ENCODE measurements at regions not wholly inside any gene's neighbourhood (a gene's known extent, or its start where the extent isn't known, plus 50 kb on each side); places are given as distances from the start of the nearest gene placed in this dataset.

DNA sequence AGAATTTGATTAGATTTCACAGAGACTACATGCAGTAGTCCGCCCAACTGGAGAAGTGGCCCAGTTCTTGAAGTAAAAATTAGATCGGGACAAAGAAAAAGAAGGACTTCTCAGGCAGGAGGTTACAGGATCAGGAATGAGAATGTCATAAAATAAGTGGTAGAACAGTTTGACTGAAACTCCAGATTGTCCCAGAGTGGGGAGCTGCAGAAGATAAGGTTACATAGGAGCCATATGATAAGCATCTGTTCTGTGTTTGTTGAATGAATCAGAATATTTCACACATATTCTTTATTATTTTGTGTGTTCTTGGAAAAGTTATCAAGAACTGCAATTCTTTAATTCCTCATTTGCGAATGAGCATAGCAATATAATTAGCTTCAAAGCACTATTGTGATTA, 210.6 kb downstream of the AASDHPPT start:
- no peak for DNase-seq
- no peaks in the 10 kb centered on the region for H3K9me3 ChIP-seq (replicated peaks in 1 of 3)
- H3K27ac ChIP-seq = no peak overlapping the region
- 84 to 86% (median 86%) methylated on average over 3 of the region's 3 CpGs for WGBS, 4 donors
- H3K4me3 ChIP-seq = no peak overlapping the region
- H3K4me1 ChIP-seq (replicated peaks in 1 of 2) = no peaks in the 10 kb centered on the region
- TF ChIP-seq POLR2A (IDR thresholded peaks at IDR 0.05) (no peak), CTCF (IDR thresholded peaks at IDR 0.05) (no peak)
- intact Hi-C loops (cut with DNase I) = no loop called here
- H3K27me3 ChIP-seq = no peaks in the 10 kb centered on the region
- no peaks in the 10 kb centered on the region for H3K36me3 ChIP-seq (replicated peaks in 1 of 2)

DNA sequence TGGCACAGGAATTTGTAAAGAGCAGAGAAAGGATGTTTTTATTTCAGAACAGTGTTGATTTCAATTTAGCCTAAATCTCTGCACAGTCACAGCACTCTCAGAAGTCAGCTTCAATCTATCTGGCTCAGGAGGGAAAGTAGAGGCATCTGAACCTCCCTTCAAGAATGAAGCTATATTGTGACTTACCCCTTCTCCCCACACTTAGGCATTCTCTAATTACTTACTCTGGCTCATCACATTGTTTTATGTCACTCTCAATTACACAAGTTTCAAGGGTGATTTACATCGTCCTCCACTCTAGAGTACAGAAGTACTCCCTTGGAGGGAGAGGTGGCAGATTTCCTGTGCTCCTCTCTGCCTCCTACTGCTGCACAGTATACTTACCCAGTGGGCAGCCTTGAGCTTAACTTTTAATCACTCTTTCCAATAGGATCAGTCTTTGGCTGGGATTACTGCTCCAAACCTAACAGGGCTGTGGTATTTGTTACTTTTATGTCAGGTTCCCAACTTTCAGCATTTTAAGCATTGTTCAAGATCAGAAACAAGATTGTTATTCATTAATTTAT, 211.4 kb downstream of the AASDHPPT start:
- DNase-seq = no peak
- TF ChIP-seq CTCF (IDR thresholded peaks at IDR 0.05) = no peak
- no peak for TF ChIP-seq POLR2A (IDR thresholded peaks at IDR 0.05)
- Histone ChIP-seq H3K9me3 (replicated peaks in 1 of 3) (no peaks in the 10 kb centered on the region), H3K4me3 (no peak overlapping the region), H3K36me3 (replicated peaks in 1 of 2) (no peaks in the 10 kb centered on the region), H3K27ac (no peak overlapping the region), H3K4me1 (replicated peaks in 1 of 2) (no peaks in the 10 kb centered on the region), H3K27me3 (peaks cover 4% of the 10 kb centered on the region)
- intact Hi-C loops (cut with DNase I) = no loop called here
- WGBS, 4 donors = 55 to 81% (median 64%) methylated on average over 1 of the region's 1 CpG

DNA sequence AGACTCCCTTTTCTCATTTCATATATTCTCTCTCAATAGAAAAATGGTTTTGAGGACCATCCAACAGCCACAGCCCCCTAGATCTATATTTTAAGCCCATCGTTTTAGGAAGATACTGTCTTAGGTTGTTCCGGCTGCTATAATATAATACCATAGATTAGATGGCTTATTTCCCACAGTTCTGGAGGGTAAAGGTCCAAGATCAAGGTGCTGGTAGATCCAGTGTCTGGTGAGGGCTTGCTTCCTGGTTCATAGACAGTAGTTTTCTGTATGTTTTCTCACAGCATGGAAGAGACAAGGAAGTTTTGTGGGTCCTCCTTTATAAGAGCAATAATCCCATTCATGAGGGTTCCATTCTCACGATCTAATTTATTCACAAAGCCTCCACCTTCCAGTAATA, 215.1 kb downstream of the AASDHPPT start:
- Histone ChIP-seq H3K4me3 (no peak overlapping the region), H3K36me3 (replicated peaks in 1 of 2) (no peaks in the 10 kb centered on the region), H3K4me1 (replicated peaks in 1 of 2) (no peaks in the 10 kb centered on the region), H3K9me3 (replicated peaks in 1 of 3) (no peaks in the 10 kb centered on the region), H3K27me3 (peaks cover 4% of the 10 kb centered on the region), H3K27ac (no peak overlapping the region)
- intact Hi-C loops (cut with DNase I) = no loop called here
- DNase-seq = no peak
- TF ChIP-seq CTCF (IDR thresholded peaks at IDR 0.05) (no peak), POLR2A (IDR thresholded peaks at IDR 0.05) (no peak)
- WGBS, 4 donors = 75 to 83% (median 81%) methylated on average over 3 of the region's 3 CpGs

DNA sequence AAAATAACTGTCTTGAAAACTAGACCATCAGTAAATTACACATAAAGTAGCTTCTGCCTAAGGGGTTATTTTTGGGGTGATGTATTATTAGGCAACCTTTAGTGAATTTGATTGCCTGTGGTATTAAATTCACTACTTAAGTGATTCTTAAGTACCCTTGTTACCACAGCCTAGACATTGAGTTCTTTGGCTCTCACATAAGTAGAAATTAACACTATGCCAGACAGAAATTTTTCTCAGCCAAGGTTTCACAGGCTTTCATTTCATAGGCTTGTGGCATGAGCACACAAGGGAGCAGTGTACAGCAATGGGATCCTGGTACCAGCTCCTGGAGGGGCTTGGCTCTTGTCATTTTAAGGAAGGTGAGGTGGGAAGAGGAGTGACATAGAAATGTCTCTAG, 218.5 kb downstream of the AASDHPPT start:
- no peaks in the 10 kb centered on the region for H3K9me3 ChIP-seq (replicated peaks in 1 of 3)
- no peak overlapping the region for H3K4me3 ChIP-seq
- H3K36me3 ChIP-seq (replicated peaks in 1 of 2) = no peaks in the 10 kb centered on the region
- no peak overlapping the region for H3K27ac ChIP-seq
- no peak for TF ChIP-seq POLR2A (IDR thresholded peaks at IDR 0.05)
- no peak for TF ChIP-seq CTCF (IDR thresholded peaks at IDR 0.05)
- H3K4me1 ChIP-seq (replicated peaks in 1 of 2) = no peaks in the 10 kb centered on the region
- peaks cover 4% of the 10 kb centered on the region for H3K27me3 ChIP-seq
- DNase-seq = no peak
- intact Hi-C loops (cut with DNase I) = no loop called here

Data from adrenal gland (tissue), 9 donors.